ENCODE measurements at regions not wholly inside any gene's neighbourhood (a gene's known extent, or its start where the extent isn't known, plus 50 kb on each side); places are given as distances from the start of the nearest gene placed in this dataset.
"Not testable (repeated sequence)": the region's sequence is repeated elsewhere in the genome, so short reads cannot be mapped to it uniquely, and the experiment has no call there.

GRCh38 chr4:171516694-171517093, 296.5 kb upstream of the GALNTL6 start:
- no peak for TF ChIP-seq CTCF (IDR thresholded peaks at IDR 0.05; ENCODE audit: extremely low read depth, insufficient read depth, missing control alignments)
- DNase-seq (ENCODE audit: low spot score) = no peak
- in situ Hi-C loops (cut with MboI; ENCODE audit: low pct_unique_long_range_greater_than_20kb, low sequenced_read_pairs, unreplicated experiment) = no loop called here

GRCh38 chr4:171484681-171485080, 328.5 kb upstream of the GALNTL6 start:
- no peak for TF ChIP-seq CTCF (IDR thresholded peaks at IDR 0.05; ENCODE audit: extremely low read depth, insufficient read depth, missing control alignments)
- no peak for DNase-seq (ENCODE audit: low spot score)
- in situ Hi-C loops (cut with MboI; ENCODE audit: low pct_unique_long_range_greater_than_20kb, low sequenced_read_pairs, unreplicated experiment) = no loop called here

- no peak for TF ChIP-seq CTCF (IDR thresholded peaks at IDR 0.05; ENCODE audit: extremely low read depth, insufficient read depth, missing control alignments)
- in situ Hi-C loops (cut with MboI; ENCODE audit: low pct_unique_long_range_greater_than_20kb, low sequenced_read_pairs, unreplicated experiment) = no loop called here
- DNase-seq (ENCODE audit: low spot score) = no peak
These were observed 335.0 kb upstream of the GALNTL6 start for GRCh38 chr4:171478181-171478580.

GRCh38 chr4:171475111-171475510, 338.1 kb upstream of the GALNTL6 start:
- in situ Hi-C loops (cut with MboI; ENCODE audit: low pct_unique_long_range_greater_than_20kb, low sequenced_read_pairs, unreplicated experiment); DNase-seq (ENCODE audit: low spot score): not testable (repeated sequence)

GRCh38 chr4:171473155-171473554, 340.0 kb upstream of the GALNTL6 start:
- no peak for DNase-seq (ENCODE audit: low spot score)
- no peak for TF ChIP-seq CTCF (IDR thresholded peaks at IDR 0.05; ENCODE audit: extremely low read depth, insufficient read depth, missing control alignments)
- in situ Hi-C loops (cut with MboI; ENCODE audit: low pct_unique_long_range_greater_than_20kb, low sequenced_read_pairs, unreplicated experiment) = no loop called here

- in situ Hi-C loops (cut with MboI; ENCODE audit: low pct_unique_long_range_greater_than_20kb, low sequenced_read_pairs, unreplicated experiment) = no loop called here
- TF ChIP-seq CTCF (IDR thresholded peaks at IDR 0.05; ENCODE audit: extremely low read depth, insufficient read depth, missing control alignments) = no peak
- DNase-seq (ENCODE audit: low spot score) = no peak
These were observed 341.0 kb upstream of the GALNTL6 start for GRCh38 chr4:171472230-171472629.

- no peak for DNase-seq (ENCODE audit: low spot score)
- in situ Hi-C loops (cut with MboI; ENCODE audit: low pct_unique_long_range_greater_than_20kb, low sequenced_read_pairs, unreplicated experiment) = no loop called here
- no peak for TF ChIP-seq CTCF (IDR thresholded peaks at IDR 0.05; ENCODE audit: extremely low read depth, insufficient read depth, missing control alignments)
These were observed 348.7 kb upstream of the GALNTL6 start for GRCh38 chr4:171464499-171464898.

All from GM13977 (cell line).